ENCODE measurements at regions not wholly inside any gene's neighbourhood (a gene's known extent, or its start where the extent isn't known, plus 50 kb on each side); places are given as distances from the start of the nearest gene placed in this dataset.

GRCh38 chrX:94742772-94743171 lies 1068.8 kb downstream of the FAM133A start:
- no peak for TF ChIP-seq RAD21 (IDR thresholded peaks at IDR 0.05; ENCODE audit: low read depth)
- no peak for TF ChIP-seq FOXM1 (IDR thresholded peaks at IDR 0.05; ENCODE audit: borderline replicate concordance, low read depth)
- TF ChIP-seq CREB1 (IDR thresholded peaks at IDR 0.05; ENCODE audit: low read depth), result no peak
- TF ChIP-seq NFIC (IDR thresholded peaks at IDR 0.05), result no peak
- TF ChIP-seq TEAD4 (IDR thresholded peaks at IDR 0.05), result no peak
- no peak for TF ChIP-seq MAX (IDR thresholded peaks at IDR 0.05)
- no peak for TF ChIP-seq REST (IDR thresholded peaks at IDR 0.05; ENCODE audit: low read depth)
- no peak for TF ChIP-seq TCF12 (IDR thresholded peaks at IDR 0.05; ENCODE audit: low read depth)
- TF ChIP-seq EP300 (IDR thresholded peaks at IDR 0.05; ENCODE audit: borderline replicate concordance), result no peak
- no peak for TF ChIP-seq EGR1 (IDR thresholded peaks at IDR 0.05)
- TF ChIP-seq USF1 (IDR thresholded peaks at IDR 0.05), result no peak
- no peak for TF ChIP-seq TAF1 (IDR thresholded peaks at IDR 0.05; ENCODE audit: low read depth)
- no peak for TF ChIP-seq YY1 (IDR thresholded peaks at IDR 0.05; ENCODE audit: low read depth)
- TF ChIP-seq CEBPB (IDR thresholded peaks at IDR 0.05), result no peak
